ENCODE measurements at regions not wholly inside any gene's neighbourhood (a gene's known extent, or its start where the extent isn't known, plus 50 kb on each side); places are given as distances from the start of the nearest gene placed in this dataset.

GRCh38 chr10:113309791-113310190, 243.1 kb upstream of the HABP2 start:
- TF ChIP-seq, protein P1, sequence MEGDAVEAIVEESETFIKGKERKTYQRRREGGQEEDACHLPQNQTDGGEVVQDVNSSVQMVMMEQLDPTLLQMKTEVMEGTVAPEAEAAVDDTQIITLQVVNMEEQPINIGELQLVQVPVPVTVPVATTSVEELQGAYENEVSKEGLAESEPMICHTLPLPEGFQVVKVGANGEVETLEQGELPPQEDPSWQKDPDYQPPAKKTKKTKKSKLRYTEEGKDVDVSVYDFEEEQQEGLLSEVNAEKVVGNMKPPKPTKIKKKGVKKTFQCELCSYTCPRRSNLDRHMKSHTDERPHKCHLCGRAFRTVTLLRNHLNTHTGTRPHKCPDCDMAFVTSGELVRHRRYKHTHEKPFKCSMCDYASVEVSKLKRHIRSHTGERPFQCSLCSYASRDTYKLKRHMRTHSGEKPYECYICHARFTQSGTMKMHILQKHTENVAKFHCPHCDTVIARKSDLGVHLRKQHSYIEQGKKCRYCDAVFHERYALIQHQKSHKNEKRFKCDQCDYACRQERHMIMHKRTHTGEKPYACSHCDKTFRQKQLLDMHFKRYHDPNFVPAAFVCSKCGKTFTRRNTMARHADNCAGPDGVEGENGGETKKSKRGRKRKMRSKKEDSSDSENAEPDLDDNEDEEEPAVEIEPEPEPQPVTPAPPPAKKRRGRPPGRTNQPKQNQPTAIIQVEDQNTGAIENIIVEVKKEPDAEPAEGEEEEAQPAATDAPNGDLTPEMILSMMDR (IDR thresholded peaks at IDR 0.05), result no peak
- TF ChIP-seq POLR2AphosphoS5 (IDR thresholded peaks at IDR 0.05) (no peak), POLR2A (IDR thresholded peaks at IDR 0.05) (no peak), EP300 (IDR thresholded peaks at IDR 0.05; ENCODE audit: low read depth) (no peak)
